Naive thymus-derived CD8-positive, alpha-beta T cell (primary cell): ENCODE measurements at regions not wholly inside any gene's neighbourhood (a gene's known extent, or its start where the extent isn't known, plus 50 kb on each side); places are given as distances from the start of the nearest gene placed in this dataset.

Source experiments
- ATAC-seq, 2 donors: fragments of 150-1000 bp; cut with Tn5 transposase in 1 of 2; sonication (Bioruptor Pico), chemical (Tn5 transposase) in 1 of 2; 1 replicate in 1 of 2; 2 replicates in 1 of 2; pipeline ENCODE4 v1.10.0; 2021; ENCODE audit warnings: mild to moderate bottlenecking in 2 of 2, moderate library complexity in 2 of 2
- POLR2A ChIA-PET: fragments of 350-600 bp; sonication (Branson Sonifier 250); formaldehyde crosslinking; loops from one replicate; lab custom pipeline; 2021; ENCODE audit warnings: antibody characterized with exemption; lab: Charles Lee
- DNase-seq, 10 donors: peaks; one replicate each; pipeline versions ENCODE4 v3.0.0 to v3.0.0-alpha.2; 2020 to 2022
- H3K27ac Mint-ChIP-seq, 10 donors: one replicate each; pipeline ENCODE4 v1.8.0; 2020 to 2022; ENCODE audit warnings: mild to moderate bottlenecking in 10 of 10, mixed read lengths in 10 of 10, moderate library complexity in 4 of 10, inconsistent platforms in 1 of 10
- H3K27me3 Mint-ChIP-seq, 5 donors: one replicate each; pipeline ENCODE4 v1.8.0; 2021 to 2022; ENCODE audit warnings: mixed read lengths in 5 of 5
- H3K36me3 Mint-ChIP-seq, 3 donors: one replicate each; pipeline ENCODE4 v1.8.0; 2020 to 2022; ENCODE audit warnings: mixed read lengths in 3 of 3, mild to moderate bottlenecking in 2 of 3, inconsistent platforms in 1 of 3
- H3K4me1 Mint-ChIP-seq, 4 donors: one replicate each; pipeline ENCODE4 v1.8.0; 2021 to 2022; ENCODE audit warnings: mixed read lengths in 4 of 4
- H3K4me3 Mint-ChIP-seq, 10 donors: one replicate each; pipeline ENCODE4 v1.8.0; 2020 to 2022; ENCODE audit warnings: mild to moderate bottlenecking in 10 of 10, mixed read lengths in 10 of 10, moderate library complexity in 6 of 10, inconsistent platforms in 1 of 10
- H3K9me3 Mint-ChIP-seq, 9 donors: one replicate each; pipeline ENCODE4 v1.8.0; 2020 to 2022; ENCODE audit warnings: mixed read lengths in 9 of 9, mild to moderate bottlenecking in 3 of 9, inconsistent platforms in 1 of 9, moderate library complexity in 1 of 9

DNA sequence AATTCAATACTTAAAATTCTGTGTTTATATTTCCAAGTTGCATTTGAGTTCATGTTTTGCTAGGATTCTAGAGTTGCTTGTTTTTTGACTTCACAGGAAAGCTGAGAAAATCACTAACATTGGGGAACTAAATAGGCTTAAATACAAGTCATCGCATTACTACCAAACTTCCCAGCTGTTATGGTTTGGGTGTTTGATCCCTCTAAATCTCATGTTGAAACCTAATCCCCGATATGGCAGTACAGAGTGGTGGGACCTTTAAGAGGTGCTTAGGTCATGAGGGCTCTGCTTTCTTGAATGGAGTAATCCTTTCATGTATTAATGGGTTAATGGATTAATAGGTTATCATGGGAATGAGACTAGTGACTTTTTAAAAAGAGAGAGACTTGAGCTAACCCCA, 77.2 kb upstream of the ARPP21 start:
- DNase-seq (no peak), ATAC-seq (no peak)
- peaks cover 1 to 19% (median 13%) of the 10 kb centered on the region in 9 donors for H3K9me3 Mint-ChIP-seq
- POLR2A ChIA-PET, result no interaction called here
- H3K4me3 Mint-ChIP-seq, result no peak overlapping the region
- no peaks in the 10 kb centered on the region for H3K27me3 Mint-ChIP-seq
- H3K36me3 Mint-ChIP-seq, result peaks cover 0 to 4% (median 0%) of the 10 kb centered on the region in 3 donors
- H3K4me1 Mint-ChIP-seq, result no peaks in the 10 kb centered on the region
- no peak overlapping the region for H3K27ac Mint-ChIP-seq

GRCh38 chr3:35565048-35565447, 74.3 kb upstream of the ARPP21 start:
- Mint-ChIP-seq H3K27me3 (no peaks in the 10 kb centered on the region), H3K36me3 (no peaks in the 10 kb centered on the region), H3K4me1 (no peaks in the 10 kb centered on the region), H3K27ac (no peak overlapping the region), H3K4me3 (no peak overlapping the region), H3K9me3 (peaks cover 0 to under 1% (median 0%) of the 10 kb centered on the region in 9 donors)
- ATAC-seq (no peak), DNase-seq (no peak)
- POLR2A ChIA-PET, result no interaction called here
